GM13976 (cell line): ENCODE measurements at regions not wholly inside any gene's neighbourhood (a gene's known extent, or its start where the extent isn't known, plus 50 kb on each side); places are given as distances from the start of the nearest gene placed in this dataset.

ENCODE experiments used
- DNase-seq: peaks from one replicate; pipeline ENCODE4 v3.0.0; 2012; ENCODE audit warnings: low spot score
- CTCF ChIP-seq: IDR thresholded peaks from 2 replicates; pipeline ENCODE4 v1.5.1; 2012; ENCODE audit warnings: borderline replicate concordance, mild to moderate bottlenecking; ENCODE audit not compliant: insufficient read depth; ENCODE audit errors: extremely low read depth, missing control alignments, control extremely low read depth
- in situ Hi-C: fragments of 300-500 bp; cut with MboI; formaldehyde crosslinking; loops from one replicate; pipeline ENCODE4 v1.12.0; 2022; ENCODE audit warnings: low sequenced_read_pairs, mixed read lengths, inconsistent platforms; ENCODE audit not compliant: unreplicated experiment

GRCh38 chr6:122302067-122302466, 97.4 kb upstream of the HSF2 start:
- in situ Hi-C loops: no loop called here
- no peak for DNase-seq
- no peak for TF ChIP-seq CTCF

GRCh38 chr6:122307577-122307976, 91.9 kb upstream of the HSF2 start:
- in situ Hi-C loops: no loop called here
- no peak for DNase-seq
- no peak for TF ChIP-seq CTCF

- in situ Hi-C loops: no loop called here
- DNase-seq: no peak
- no peak for TF ChIP-seq CTCF
Measured at GRCh38 chr6:122308074-122308473, 91.4 kb upstream of the HSF2 start.

GRCh38 chr6:122315842-122316241, 83.6 kb upstream of the HSF2 start:
- in situ Hi-C loops: no loop called here
- no peak for DNase-seq
- no peak for TF ChIP-seq CTCF

- no peak for DNase-seq
- no peak for TF ChIP-seq CTCF
- in situ Hi-C loops: no loop called here
Measured at GRCh38 chr6:122322824-122323223, 76.6 kb upstream of the HSF2 start.

GRCh38 chr6:122323361-122323760, 76.1 kb upstream of the HSF2 start:
- in situ Hi-C loops: no loop called here
- no peak for DNase-seq
- TF ChIP-seq CTCF: no peak

GRCh38 chr6:122330315-122330714, 69.1 kb upstream of the HSF2 start:
- in situ Hi-C loops: no loop called here
- DNase-seq: no peak
- no peak for TF ChIP-seq CTCF
